Right lobe of liver (tissue), 6 donors: ENCODE measurements at regions not wholly inside any gene's neighbourhood (a gene's known extent, or its start where the extent isn't known, plus 50 kb on each side); places are given as distances from the start of the nearest gene placed in this dataset.
A peak's percentile ranks its signal among the peaks of the same experiment; 100 is the strongest.

ENCODE experiments used
- ATAC-seq, 4 donors: fragments of 200-7000 bp; cut with Tn5 transposase; one replicate each; pipeline ENCODE4 v1.9.1; 2020; ENCODE audit warnings: mild to moderate bottlenecking in 4 of 4, moderate library complexity in 4 of 4
- DNase-seq, 3 donors: peaks; one replicate each; pipeline ENCODE4 v3.0.0-alpha.2; 2020
- H3K27ac ChIP-seq, 3 donors: fragments of 200-600 bp; one replicate each; pipeline ENCODE4 v1.8.0; 2022
- H3K27me3 ChIP-seq, 2 donors: fragments of 200-600 bp; one replicate each; pipeline ENCODE4 v1.8.0; 2022
- H3K36me3 ChIP-seq, 4 donors: fragments of 200-600 bp; sonication (generic) in 1 of 4; one replicate each; pipeline versions ENCODE4 v1.5.1 to v1.8.0; 2017 to 2022; ENCODE audit warnings: control low read depth in 1 of 4
- H3K4me1 ChIP-seq, 4 donors: fragments of 200-600 bp; sonication (generic) in 1 of 4; one replicate each; pipeline versions ENCODE4 v1.5.1 to v1.8.0; 2017 to 2022; ENCODE audit warnings: control low read depth in 1 of 4
- H3K4me3 ChIP-seq, 3 donors: fragments of 200-600 bp; one replicate each; pipeline ENCODE4 v1.8.0; 2022
- H3K9me3 ChIP-seq, 4 donors: fragments of 200-600 bp; sonication (generic) in 1 of 4; one replicate each; pipeline versions ENCODE4 v1.5.1 to v1.8.0; 2017 to 2022; ENCODE audit warnings: control low read depth in 1 of 4
- CTCF ChIP-seq, 4 donors: fragments of 200-600 bp in 3 of 4; fragments of 450-650 bp in 1 of 4; IDR thresholded peaks; one replicate each; pipeline versions ENCODE4 v1.5.1 to v1.8.0; 2016 to 2022; ENCODE audit warnings: antibody characterized with exemption in 4 of 4, mild to moderate bottlenecking in 2 of 4
- POLR2A ChIP-seq: fragments of 450-650 bp; IDR thresholded peaks from one replicate; pipeline ENCODE4 v1.6.1; 2017; ENCODE audit warnings: antibody characterized with exemption, mild to moderate bottlenecking
- WGBS: methylation state at CpG from one replicate; pipeline ENCODE4 v1.1.6; 2018; ENCODE audit warnings: low coverage, low lambda C conversion rate; ENCODE audit not compliant: insufficient coverage; ENCODE audit errors: missing lambda C conversion rate; 5-methylcytosine and 5-hydroxymethylcytosine counted together
- intact Hi-C, 2 donors: fragments of 100-400 bp; cut with DNase I; formaldehyde crosslinking; loops; one replicate each; pipeline versions ENCODE4 v1.11.2 to v1.14.1; 2022
- donor health status: DM: no; HTN: yes; CAD: no.
- donor health status: DM: no; HTN: no; CAD: no.
- donor health status: DM: no; HTN: no; CAD: no.
- donor health status: DM: no; HTN: yes; CAD: no.
- donor health status: DM: no; HTN: yes; CAD: no.

- intact Hi-C loops = no loop called here
- TF ChIP-seq CTCF (IDR thresholded peaks at IDR 0.05) (no peak), POLR2A (no peak)
- Histone ChIP-seq H3K4me3 (no peak overlapping the region), H3K36me3 (no peaks in the 10 kb centered on the region), H3K9me3 (no peaks in the 10 kb centered on the region), H3K27ac (no peak overlapping the region), H3K27me3 (no peaks in the 10 kb centered on the region), H3K4me1 (no peaks in the 10 kb centered on the region)
- no peak for DNase-seq
- peak in 1 of 4 donors; percentile 29 for ATAC-seq
- WGBS = 28% methylated on average over 10 of the region's 11 CpGs
Observed at GRCh38 chr10:44465401-44466115, 80.7 kb upstream of the CXCL12 start.

GRCh38 chr10:44466236-44466635 is 81.3 kb upstream of the CXCL12 start:
- WGBS = 92% methylated on average over 2 of the region's 2 CpGs

GRCh38 chr10:44467090-44467489 is 82.2 kb upstream of the CXCL12 start:
- H3K36me3 ChIP-seq = no peaks in the 10 kb centered on the region
- no peak overlapping the region for H3K27ac ChIP-seq
- H3K4me1 ChIP-seq = no peaks in the 10 kb centered on the region
- ATAC-seq = no peak
- no peaks in the 10 kb centered on the region for H3K27me3 ChIP-seq
- no peaks in the 10 kb centered on the region for H3K9me3 ChIP-seq
- DNase-seq = no peak
- TF ChIP-seq CTCF (IDR thresholded peaks at IDR 0.05) = no peak
- no peak for TF ChIP-seq POLR2A
- H3K4me3 ChIP-seq = no peak overlapping the region
- intact Hi-C loops = no loop called here
- WGBS = 51% methylated on average over 2 of the region's 2 CpGs

More at GRCh38 chr10:44466236-44466635, 81.3 kb upstream of the CXCL12 start:
- intact Hi-C loops = no loop called here
- Histone ChIP-seq H3K36me3 (no peaks in the 10 kb centered on the region), H3K27me3 (no peaks in the 10 kb centered on the region), H3K27ac (no peak overlapping the region), H3K4me3 (no peak overlapping the region), H3K9me3 (no peaks in the 10 kb centered on the region), H3K4me1 (no peaks in the 10 kb centered on the region)
- DNase-seq (no peak), ATAC-seq (no peak)
- TF ChIP-seq POLR2A = no peak

GRCh38 chr10:44467900-44468299 is 83.0 kb upstream of the CXCL12 start:
- intact Hi-C loops = no loop called here
- WGBS = 43% methylated on average over 1 of the region's 4 CpGs

More at GRCh38 chr10:44467900-44468299, 83.0 kb upstream of the CXCL12 start:
- Histone ChIP-seq H3K9me3 (no peaks in the 10 kb centered on the region), H3K4me3 (no peak overlapping the region), H3K27me3 (no peaks in the 10 kb centered on the region), H3K27ac (no peak overlapping the region), H3K4me1 (no peaks in the 10 kb centered on the region), H3K36me3 (no peaks in the 10 kb centered on the region)
- no peak for TF ChIP-seq POLR2A
- TF ChIP-seq CTCF (IDR thresholded peaks at IDR 0.05) = no peak
- DNase-seq (no peak), ATAC-seq (no peak)
